IMR-90 (cell line): ENCODE measurements at regions not wholly inside any gene's neighbourhood (a gene's known extent, or its start where the extent isn't known, plus 50 kb on each side); places are given as distances from the start of the nearest gene placed in this dataset.

Experiments used
- ATAC-seq: fragments of 200-7000 bp; cut with Tn5 transposase; 2 replicates; pipeline ENCODE4 v1.9.1; 2020; ENCODE audit warnings: low read depth, mild to moderate bottlenecking, moderate library complexity
- BruUV-seq: library from RNA; stranded (reverse); fragments of 400-500 nt; replicated peaks from 2 replicates; lab custom pipeline; 2021; lab: Mats Ljungman, UMichigan
- CTCF ChIA-PET: fragments of 300-600 bp; formaldehyde crosslinking; extraction: SDS; loops from one replicate; lab custom pipeline; 2021; ENCODE audit warnings: antibody characterized with exemption; lab: Yijun Ruan, JAX
- POLR2A ChIA-PET: fragments of 300-600 bp; sonication (Branson Sonifier 250); formaldehyde crosslinking; loops from one replicate; lab custom pipeline; 2022; ENCODE audit warnings: antibody characterized with exemption; ENCODE audit not compliant: unreplicated experiment; lab: Charles Lee
- DNase-seq: peaks from one replicate; pipeline ENCODE4 v3.0.0; 2013
- H2AFZ ChIP-seq: replicated peaks from 2 replicates; pipeline ENCODE3; 2013; ENCODE audit warnings: low read length, mild to moderate bottlenecking; ENCODE audit not compliant: poor library complexity
- H2AK5ac ChIP-seq: 2 replicates; pipeline ENCODE4 v1.6.1; 2013; ENCODE audit warnings: low read depth, low read length, inconsistent platforms
- H2AK9ac ChIP-seq: replicated peaks from 2 replicates; pipeline ENCODE3; 2013; ENCODE audit warnings: mild to moderate bottlenecking, low read depth, low read length, moderate library complexity; ENCODE audit not compliant: poor library complexity
- H2BK120ac ChIP-seq: 2 replicates; pipeline ENCODE4 v1.6.1; 2013; ENCODE audit warnings: low read depth, low read length, inconsistent platforms
- H2BK15ac ChIP-seq: 3 replicates; pipeline ENCODE4 v1.6.1; 2013; ENCODE audit warnings: low read depth, low read length, inconsistent platforms
- H2BK20ac ChIP-seq: 2 replicates; pipeline ENCODE4 v1.6.1; 2013; ENCODE audit warnings: low read depth, mild to moderate bottlenecking, inconsistent platforms, low read length, moderate library complexity
- H2BK5ac ChIP-seq: 2 replicates; pipeline ENCODE4 v1.6.1; 2013; ENCODE audit warnings: mild to moderate bottlenecking, low read depth, low read length, inconsistent platforms; ENCODE audit not compliant: poor library complexity, severe bottlenecking
- H3K14ac ChIP-seq: replicated peaks from 2 replicates; pipeline ENCODE4 v1.6.1; 2013; ENCODE audit warnings: low read depth, low read length, inconsistent platforms
- H3K18ac ChIP-seq: 2 replicates; pipeline ENCODE4 v1.6.1; 2013; ENCODE audit warnings: low read depth, low read length, control low read depth
- H3K23ac ChIP-seq: 2 replicates; pipeline ENCODE4 v1.6.1; 2013; ENCODE audit warnings: low read depth, low read length, inconsistent platforms
- H3K27ac ChIP-seq: 2 replicates; pipeline ENCODE4 v1.5.1; 2013; ENCODE audit warnings: mild to moderate bottlenecking, control low read depth, low read length; ENCODE audit not compliant: insufficient read depth
- H3K27me3 ChIP-seq: 2 replicates; pipeline ENCODE4 v1.6.1; 2013; ENCODE audit warnings: low read length; ENCODE audit not compliant: control insufficient read depth, insufficient read depth
- H3K36me3 ChIP-seq: 2 replicates; pipeline ENCODE4 v1.6.1; 2013; ENCODE audit warnings: low read length, mixed read lengths; ENCODE audit not compliant: control insufficient read depth, insufficient read depth
- H3K4ac ChIP-seq: 2 replicates; pipeline ENCODE4 v1.6.1; 2013; ENCODE audit warnings: low read depth, low read length, inconsistent platforms
- H3K4me1 ChIP-seq: 2 replicates; pipeline ENCODE4 v1.6.1; 2013; ENCODE audit warnings: low read length, mixed read lengths; ENCODE audit not compliant: control insufficient read depth, insufficient read depth
- H3K4me2 ChIP-seq: 2 replicates; pipeline ENCODE4 v1.6.1; 2013; ENCODE audit warnings: low read depth, mild to moderate bottlenecking, control low read depth, low read length, moderate library complexity
- H3K4me3 ChIP-seq: 2 replicates; pipeline ENCODE4 v1.5.1; 2013; ENCODE audit warnings: low read depth, mild to moderate bottlenecking, control low read depth, low read length, moderate library complexity; ENCODE audit not compliant: insufficient read depth
- H3K56ac ChIP-seq: 2 replicates; pipeline ENCODE4 v1.6.1; 2013; ENCODE audit warnings: low read length, inconsistent platforms; ENCODE audit not compliant: insufficient read depth; ENCODE audit errors: extremely low read depth
- H3K79me1 ChIP-seq, 2 experiments: 2 replicates each; pipeline ENCODE4 v1.6.1; 2013; ENCODE audit warnings: low read length in 2 of 2, inconsistent platforms in 1 of 2, low read depth in 1 of 2
- H3K9ac ChIP-seq: 2 replicates; pipeline ENCODE4 v1.6.1; 2013; ENCODE audit warnings: low read depth, low read length, control low read depth
- H3K9me1 ChIP-seq: 2 replicates; pipeline ENCODE4 v1.6.1; 2013; ENCODE audit warnings: low read length, inconsistent platforms; ENCODE audit not compliant: insufficient read depth
- H3K9me3 ChIP-seq: 2 replicates; pipeline ENCODE4 v1.6.1; 2013; ENCODE audit warnings: low read length; ENCODE audit not compliant: control insufficient read depth, insufficient read depth
- H4K20me1 ChIP-seq: 2 replicates; pipeline ENCODE4 v1.6.1; 2013; ENCODE audit warnings: low read length, inconsistent platforms; ENCODE audit not compliant: insufficient read depth
- H4K5ac ChIP-seq: 2 replicates; pipeline ENCODE4 v1.6.1; 2013; ENCODE audit warnings: mild to moderate bottlenecking, low read depth, low read length, control low read depth
- H4K8ac ChIP-seq, 2 experiments: 2 replicates each; pipeline ENCODE4 v1.6.1; 2013; ENCODE audit warnings: low read depth in 2 of 2, low read length in 2 of 2, control low read depth in 1 of 2, inconsistent platforms in 1 of 2
- H4K91ac ChIP-seq: 2 replicates; pipeline ENCODE4 v1.6.1; 2013; ENCODE audit warnings: low read depth, low read length, inconsistent platforms; ENCODE audit not compliant: insufficient read depth
- BHLHE40 ChIP-seq: fragments of 150-350 bp; IDR thresholded peaks from 2 replicates; pipeline ENCODE4 v1.6.1; 2016; ENCODE audit warnings: mild to moderate bottlenecking, low read depth, low read length
- CEBPB ChIP-seq: IDR thresholded peaks from 2 replicates; pipeline ENCODE4 v1.6.1; 2012; ENCODE audit warnings: low read depth, low read length, improper control_type of control experiment
- CTCF ChIP-seq: conservative IDR thresholded peaks from 2 replicates; pipeline ENCODE4 v1.5.1; 2012; ENCODE audit warnings: mild to moderate bottlenecking, low read depth, low read length, improper control_type of control experiment
- ELK1 ChIP-seq: fragments of 150-350 bp; IDR thresholded peaks from 2 replicates; pipeline ENCODE4 v1.6.1; 2016; ENCODE audit warnings: low read depth, mild to moderate bottlenecking, low read length, moderate library complexity, borderline replicate concordance
- MAFK ChIP-seq: IDR thresholded peaks from 2 replicates; pipeline ENCODE4 v1.6.1; 2012; ENCODE audit warnings: low read depth, low read length, improper control_type of control experiment
- MAZ ChIP-seq: IDR thresholded peaks from 2 replicates; pipeline ENCODE4 v1.6.1; 2012; ENCODE audit warnings: low read depth, mild to moderate bottlenecking, low read length, improper control_type of control experiment, moderate library complexity, borderline replicate concordance
- NFE2L2 ChIP-seq: fragments of 150-350 bp; IDR thresholded peaks from 2 replicates; pipeline ENCODE4 v1.6.1; 2016; ENCODE audit warnings: low read depth, mild to moderate bottlenecking, low read length
- POLR2A ChIP-seq: IDR thresholded peaks from 2 replicates; pipeline ENCODE4 v1.6.1; 2012; ENCODE audit warnings: mild to moderate bottlenecking, low read depth, low read length
- RAD21 ChIP-seq: IDR thresholded peaks from 2 replicates; pipeline ENCODE4 v1.6.1; 2012; ENCODE audit warnings: low read length, improper control_type of control experiment
- RCOR1 ChIP-seq: IDR thresholded peaks from 2 replicates; pipeline ENCODE4 v1.6.1; 2012; ENCODE audit warnings: mild to moderate bottlenecking, low read length, improper control_type of control experiment; ENCODE audit not compliant: insufficient replicate concordance
- SMC3 ChIP-seq: fragments of 150-350 bp; IDR thresholded peaks from 2 replicates; pipeline ENCODE4 v1.6.1; 2016; ENCODE audit warnings: low read depth, mild to moderate bottlenecking, antibody characterized with exemption, low read length, moderate library complexity
- USF2 ChIP-seq: fragments of 150-350 bp; IDR thresholded peaks from 2 replicates; pipeline ENCODE4 v1.6.1; 2017; ENCODE audit warnings: mild to moderate bottlenecking, antibody characterized with exemption, low read length, low read depth
- WGBS, 2 experiments: methylation state at CpG; one replicate each; pipeline versions ENCODE4 v1.1.5 to v1.1.7; 2013; ENCODE audit warnings: missing lambda C conversion rate in 2 of 2; ENCODE audit not compliant: insufficient read length in 1 of 2; ENCODE audit errors: extremely low coverage in 2 of 2; 5-methylcytosine and 5-hydroxymethylcytosine counted together
- dilution Hi-C: fragments of 300-500 bp; cut with HindIII; formaldehyde crosslinking; loops from one replicate; pipeline ENCODE4 v1.14.3; 2018; ENCODE audit warnings: low sequenced_read_pairs; ENCODE audit not compliant: unreplicated experiment
- in situ Hi-C: fragments of 300-500 bp; cut with MboI; formaldehyde crosslinking; loops from 3 replicates; pipeline ENCODE4 v1.14.3; 2019; ENCODE audit warnings: low sequenced_read_pairs, inconsistent platforms, mixed read lengths
- intact Hi-C: fragments of 100-400 bp; cut with micrococcal nuclease; formaldehyde crosslinking; loops from 2 replicates; pipeline ENCODE4 v1.10.0; 2022

- WGBS, 2 experiments: no CpG with 5 or more reads among the region's 1 CpG
- CTCF ChIA-PET: no interaction called here
Observed at GRCh38 chr10:123375738-123376137, 221.5 kb downstream of the BUB3 start.

More at GRCh38 chr10:123375738-123376137, 221.5 kb downstream of the BUB3 start:
- H3K14ac ChIP-seq: no peak overlapping the region
- H3K79me1 ChIP-seq: no peaks in the 10 kb centered on the region
- POLR2A ChIA-PET: no interaction called here
- H3K23ac ChIP-seq: no peak overlapping the region
- no peak overlapping the region for H4K91ac ChIP-seq
- no peaks in the 10 kb centered on the region for H3K9me1 ChIP-seq
- no peak overlapping the region for H2BK5ac ChIP-seq
- BruUV-seq: no TSS peak
- peaks cover 36% of the 10 kb centered on the region for H3K9me3 ChIP-seq
- H3K4ac ChIP-seq: no peak overlapping the region
- in situ Hi-C loops: no loop called here
- H2AK9ac ChIP-seq: no peak overlapping the region
- no peaks in the 10 kb centered on the region for H3K36me3 ChIP-seq
- dilution Hi-C loops: no loop called here
- H3K18ac ChIP-seq: no peak overlapping the region
- no peak overlapping the region for H3K56ac ChIP-seq
- no peak overlapping the region for H3K9ac ChIP-seq
- no peak overlapping the region for H4K8ac ChIP-seq
- H3K4me2 ChIP-seq: no peak overlapping the region
- H2BK120ac ChIP-seq: no peak overlapping the region
- no peak overlapping the region for H4K5ac ChIP-seq
- no peak overlapping the region for H2BK15ac ChIP-seq
- no peak overlapping the region for H3K27ac ChIP-seq
- TF ChIP-seq BHLHE40: no peak
- no peak for TF ChIP-seq SMC3
- TF ChIP-seq USF2: no peak
- no peak for TF ChIP-seq ELK1
- no peak for TF ChIP-seq RAD21
- no peak for TF ChIP-seq POLR2A
- no peak for TF ChIP-seq NFE2L2
- TF ChIP-seq MAFK: no peak
- no peak for TF ChIP-seq CEBPB
- no peak for TF ChIP-seq RCOR1
- TF ChIP-seq MAZ: no peak
- no peak for TF ChIP-seq CTCF
- H3K4me1 ChIP-seq: no peaks in the 10 kb centered on the region
- ATAC-seq (no peak), DNase-seq (no peak)
- H4K20me1 ChIP-seq: no peaks in the 10 kb centered on the region
- H3K4me3 ChIP-seq: no peak overlapping the region
- no peak overlapping the region for H2AK5ac ChIP-seq
- intact Hi-C loops: no loop called here
- no peak overlapping the region for H2AFZ ChIP-seq
- H2BK20ac ChIP-seq: no peak overlapping the region
- H3K27me3 ChIP-seq: no peaks in the 10 kb centered on the region
